ENCODE measurements at regions not wholly inside any gene's neighbourhood (a gene's known extent, or its start where the extent isn't known, plus 50 kb on each side); places are given as distances from the start of the nearest gene placed in this dataset.

GRCh38 chr7:156419782-156420181 is 220.8 kb upstream of the RNF32 start:
- H3K4me1 ChIP-seq (replicated peaks in 1 of 2): no peaks in the 10 kb centered on the region
- no peak for ATAC-seq (replicated peaks in 6 of 8)
- 21 to 93% (median 79%) methylated on average over 2 to 3 of the region's 3 CpGs; no CpG with 5 or more reads in 1 of the 10 experiments for WGBS, 10 experiments
- H3K4me3 ChIP-seq: no peak overlapping the region
- H3K27ac ChIP-seq: no peak overlapping the region
- in situ Hi-C loops (cut with MboI; ENCODE audit: low pct_unique_long_range_greater_than_20kb in 2 of 9, low sequenced_read_pairs in 9 of 9, unreplicated experiment in 9 of 9): no loop called here

- WGBS, 10 experiments: 56 to 100% (median 74%) methylated on average over 1 to 3 of the region's 11 CpGs; no CpG with 5 or more reads in 6 of the 10 experiments
- in situ Hi-C loops (cut with MboI; ENCODE audit: low pct_unique_long_range_greater_than_20kb in 2 of 9, low sequenced_read_pairs in 9 of 9, unreplicated experiment in 9 of 9): no loop called here
- ATAC-seq (replicated peaks in 6 of 8): no peak
These were observed 238.3 kb upstream of the RNF32 start for GRCh38 chr7:156402255-156402654.

GRCh38 chr7:156401617-156402016 is 239.0 kb upstream of the RNF32 start:
- Histone ChIP-seq H3K4me1 (replicated peaks in 1 of 2) (no peaks in the 10 kb centered on the region), H3K27ac (no peak overlapping the region), H3K4me3 (no peak overlapping the region)
- in situ Hi-C loops (cut with MboI; ENCODE audit: low pct_unique_long_range_greater_than_20kb in 2 of 9, low sequenced_read_pairs in 9 of 9, unreplicated experiment in 9 of 9): no loop called here
- WGBS, 10 experiments: 0 to 100% (median 74%) methylated on average over 1 to 7 of the region's 9 CpGs; no CpG with 5 or more reads in 5 of the 10 experiments
- ATAC-seq (replicated peaks in 6 of 8): no peak

More at GRCh38 chr7:156402255-156402654, 238.3 kb upstream of the RNF32 start:
- H3K27ac ChIP-seq: no peak overlapping the region
- no peaks in the 10 kb centered on the region for H3K4me1 ChIP-seq (replicated peaks in 1 of 2)
- H3K4me3 ChIP-seq: no peak overlapping the region

GRCh38 chr7:156400046-156400445 is 240.5 kb upstream of the RNF32 start:
- ATAC-seq (replicated peaks in 6 of 8): no peak
- WGBS, 10 experiments: 0 to 74% (median 15%) methylated on average over 2 to 4 of the region's 5 CpGs; no CpG with 5 or more reads in 3 of the 10 experiments
- in situ Hi-C loops (cut with MboI; ENCODE audit: low pct_unique_long_range_greater_than_20kb in 2 of 9, low sequenced_read_pairs in 9 of 9, unreplicated experiment in 9 of 9): no loop called here

GRCh38 chr7:156397249-156397648 is 243.3 kb upstream of the RNF32 start:
- no peak overlapping the region for H3K27ac ChIP-seq
- H3K4me3 ChIP-seq: no peak overlapping the region
- WGBS, 10 experiments: 0 to 70% (median 52%) methylated on average over 1 to 19 of the region's 19 CpGs
- in situ Hi-C loops (cut with MboI; ENCODE audit: low pct_unique_long_range_greater_than_20kb in 2 of 9, low sequenced_read_pairs in 9 of 9, unreplicated experiment in 9 of 9): no loop called here
- no peaks in the 10 kb centered on the region for H3K4me1 ChIP-seq (replicated peaks in 1 of 2)
- ATAC-seq (replicated peaks in 6 of 8): no peak

More at GRCh38 chr7:156400046-156400445, 240.5 kb upstream of the RNF32 start:
- no peak overlapping the region for H3K4me3 ChIP-seq
- no peaks in the 10 kb centered on the region for H3K4me1 ChIP-seq (replicated peaks in 1 of 2)
- H3K27ac ChIP-seq: no peak overlapping the region

- Histone ChIP-seq H3K4me3 (no peak overlapping the region), H3K27ac (no peak overlapping the region), H3K4me1 (replicated peaks in 1 of 2) (no peaks in the 10 kb centered on the region)
- in situ Hi-C loops (cut with MboI; ENCODE audit: low pct_unique_long_range_greater_than_20kb in 2 of 9, low sequenced_read_pairs in 9 of 9, unreplicated experiment in 9 of 9): no loop called here
- no peak for ATAC-seq (replicated peaks in 6 of 8)
- WGBS, 10 experiments: 0 to 90% (median 65%) methylated on average over 1 to 14 of the region's 24 CpGs; no CpG with 5 or more reads in 4 of the 10 experiments
These were observed 251.4 kb upstream of the RNF32 start for GRCh38 chr7:156389116-156389692.

- in situ Hi-C loops (cut with MboI; ENCODE audit: low pct_unique_long_range_greater_than_20kb in 2 of 9, low sequenced_read_pairs in 9 of 9, unreplicated experiment in 9 of 9): no loop called here
- peak in 2 of 8 experiments; percentile 37 to 49 for ATAC-seq (replicated peaks in 6 of 8)
- Histone ChIP-seq H3K27ac (no peak overlapping the region), H3K4me1 (replicated peaks in 1 of 2) (no peaks in the 10 kb centered on the region), H3K4me3 (no peak overlapping the region)
- 0 to 33% (median 3%) methylated on average over 1 to 4 of the region's 6 CpGs; no CpG with 5 or more reads in 4 of the 10 experiments for WGBS, 10 experiments
These were observed 254.5 kb upstream of the RNF32 start for GRCh38 chr7:156386097-156386496.

- Histone ChIP-seq H3K27ac (no peak overlapping the region), H3K4me1 (replicated peaks in 1 of 2) (no peaks in the 10 kb centered on the region), H3K4me3 (no peak overlapping the region)
- 18 to 87% (median 62%) methylated on average over 2 to 13 of the region's 14 CpGs; no CpG with 5 or more reads in 2 of the 10 experiments for WGBS, 10 experiments
- in situ Hi-C loops (cut with MboI; ENCODE audit: low pct_unique_long_range_greater_than_20kb in 2 of 9, low sequenced_read_pairs in 9 of 9, unreplicated experiment in 9 of 9): no loop called here
- no peak for ATAC-seq (replicated peaks in 6 of 8)
These were observed 255.9 kb upstream of the RNF32 start for GRCh38 chr7:156384706-156385105.

GRCh38 chr7:156383526-156383925 is 257.0 kb upstream of the RNF32 start:
- Histone ChIP-seq H3K4me1 (replicated peaks in 1 of 2) (no peaks in the 10 kb centered on the region), H3K27ac (no peak overlapping the region), H3K4me3 (no peak overlapping the region)
- in situ Hi-C loops (cut with MboI; ENCODE audit: low pct_unique_long_range_greater_than_20kb in 2 of 9, low sequenced_read_pairs in 9 of 9, unreplicated experiment in 9 of 9): no loop called here
- ATAC-seq (replicated peaks in 6 of 8): no peak
- whole genome bisulfite sequencing, 10 experiments: 0 to 74% (median 44%) methylated on average over 2 to 4 of the region's 4 CpGs; no CpG with 5 or more reads in 1 of the 10 experiments

GRCh38 chr7:156380261-156380660 is 260.3 kb upstream of the RNF32 start:
- Histone ChIP-seq H3K27ac (no peak overlapping the region), H3K4me3 (no peak overlapping the region), H3K4me1 (replicated peaks in 1 of 2) (no peaks in the 10 kb centered on the region)
- 0 to 68% (median 25%) methylated on average over 2 to 4 of the region's 4 CpGs; no CpG with 5 or more reads in 1 of the 10 experiments for WGBS, 10 experiments
- no peak for ATAC-seq (replicated peaks in 6 of 8)
- in situ Hi-C loops (cut with MboI; ENCODE audit: low pct_unique_long_range_greater_than_20kb in 2 of 9, low sequenced_read_pairs in 9 of 9, unreplicated experiment in 9 of 9): no loop called here

- 1 to 81% (median 55%) methylated on average over 4 to 14 of the region's 14 CpGs for WGBS, 10 experiments
- in situ Hi-C loops (cut with MboI; ENCODE audit: low pct_unique_long_range_greater_than_20kb in 2 of 9, low sequenced_read_pairs in 9 of 9, unreplicated experiment in 9 of 9): no loop called here
- no peak overlapping the region for H3K4me3 ChIP-seq
- peak in 3 of 8 experiments; percentile 27 to 57 (median 50) for ATAC-seq (replicated peaks in 6 of 8)
- H3K27ac ChIP-seq: no peak overlapping the region
- no peaks in the 10 kb centered on the region for H3K4me1 ChIP-seq (replicated peaks in 1 of 2)
These were observed 261.1 kb upstream of the RNF32 start for GRCh38 chr7:156379324-156380070.

GRCh38 chr7:156378806-156379205 is 261.8 kb upstream of the RNF32 start:
- 0 to 100% (median 68%) methylated on average over 1 to 7 of the region's 10 CpGs; no CpG with 5 or more reads in 1 of the 10 experiments for WGBS, 10 experiments
- in situ Hi-C loops (cut with MboI; ENCODE audit: low pct_unique_long_range_greater_than_20kb in 2 of 9, low sequenced_read_pairs in 9 of 9, unreplicated experiment in 9 of 9): no loop called here
- ATAC-seq (replicated peaks in 6 of 8): no peak

GRCh38 chr7:156376317-156376716 is 264.3 kb upstream of the RNF32 start:
- H3K27ac ChIP-seq: no peak overlapping the region
- in situ Hi-C loops (cut with MboI; ENCODE audit: low pct_unique_long_range_greater_than_20kb in 2 of 9, low sequenced_read_pairs in 9 of 9, unreplicated experiment in 9 of 9): no loop called here
- no peak for ATAC-seq (replicated peaks in 6 of 8)
- WGBS, 10 experiments: 4 to 94% (median 60%) methylated on average over 3 to 7 of the region's 7 CpGs; no CpG with 5 or more reads in 1 of the 10 experiments
- no peak overlapping the region for H3K4me3 ChIP-seq
- H3K4me1 ChIP-seq (replicated peaks in 1 of 2): no peaks in the 10 kb centered on the region

More at GRCh38 chr7:156378806-156379205, 261.8 kb upstream of the RNF32 start:
- Histone ChIP-seq H3K27ac (no peak overlapping the region), H3K4me1 (replicated peaks in 1 of 2) (no peaks in the 10 kb centered on the region), H3K4me3 (no peak overlapping the region)
